ENCODE measurements at regions not wholly inside any gene's neighbourhood (a gene's known extent, or its start where the extent isn't known, plus 50 kb on each side); places are given as distances from the start of the nearest gene placed in this dataset.

GRCh38 chr18:52174220-52174619, 165.8 kb upstream of the DCC start (continued):
- no peak for TF ChIP-seq SRF (IDR thresholded peaks at IDR 0.05; ENCODE audit: low read depth, low read length)

- no peak overlapping the region for H2AK5ac ChIP-seq (ENCODE audit: low read depth, low read length)
- H2BK20ac ChIP-seq (ENCODE audit: low read length), result no peak overlapping the region
- no peak overlapping the region for H3K4me2 ChIP-seq (ENCODE audit: insufficient read depth in 1 of 2, low read depth in 2 of 2, low read length in 2 of 2)
- WGBS, 2 experiments (ENCODE audit: extremely low coverage in 1 of 2, insufficient coverage in 1 of 2, insufficient read length in 1 of 2, insufficient replicate concordance in 2 of 2, low coverage in 1 of 2, low lambda C conversion rate in 2 of 2, missing lambda C conversion rate in 1 of 2), result 93% methylated on average over 1 of the region's 1 CpG; no CpG with 5 or more reads in 1 of the 2 experiments
- POLR2A ChIA-PET (ENCODE audit: partially characterized antibody), result no interaction called here
- no peaks in the 10 kb centered on the region for H4K20me1 ChIP-seq (replicated peaks in 1 of 2; ENCODE audit: control insufficient read depth in 1 of 2, insufficient read depth in 2 of 2, low read length in 2 of 2)
- no peak overlapping the region for H2BK12ac ChIP-seq (ENCODE audit: low read depth, low read length)
- H3K23ac ChIP-seq (ENCODE audit: insufficient read length), result no peak overlapping the region
- H3K36me3 ChIP-seq (ENCODE audit: control insufficient read depth in 2 of 4, insufficient read depth in 4 of 4, low read length in 3 of 4), result no peaks in the 10 kb centered on the region
- H4K91ac ChIP-seq (replicated peaks; ENCODE audit: insufficient read length, low read length), result no peak overlapping the region
- H3K9ac ChIP-seq (replicated peaks in 1 of 4; ENCODE audit: extremely low read depth in 1 of 4, low read depth in 3 of 4, low read length in 3 of 4), result no peak overlapping the region
- no peak overlapping the region for H3K4ac ChIP-seq (replicated peaks; ENCODE audit: insufficient read length, low read depth, low read length)
- H3K56ac ChIP-seq (replicated peaks; ENCODE audit: insufficient read length, low read depth, low read length), result no peak overlapping the region
- no peaks in the 10 kb centered on the region for H3K4me1 ChIP-seq (replicated peaks in 1 of 4; ENCODE audit: control insufficient read depth in 3 of 4, insufficient read depth in 4 of 4, low read length in 3 of 4)
- CTCF ChIA-PET (ENCODE audit: partially characterized antibody), result no interaction called here
- H3K79me2 ChIP-seq (ENCODE audit: control insufficient read depth in 1 of 2, insufficient read depth in 2 of 2, low read length in 2 of 2), result no peaks in the 10 kb centered on the region
- no peak overlapping the region for H2BK120ac ChIP-seq (replicated peaks; ENCODE audit: low read depth, low read length)
- no peak overlapping the region for H3K14ac ChIP-seq (ENCODE audit: insufficient read length)
- no peak for TF ChIP-seq BRCA1 (IDR thresholded peaks at IDR 0.05; ENCODE audit: low read depth, low read length)
- no peak for TF ChIP-seq CHD1 (IDR thresholded peaks at IDR 0.05; ENCODE audit: low read depth, low read length)
- FAIRE-seq (no peak), DNase-seq (ENCODE audit: low read depth in 1 of 2, low spot score in 2 of 2) (no peak)
- no peaks in the 10 kb centered on the region for H3K9me3 ChIP-seq (ENCODE audit: insufficient read depth in 2 of 2, low read depth in 1 of 2, low read length in 1 of 2)
- no peak overlapping the region for H2BK5ac ChIP-seq (ENCODE audit: low read depth, low read length)
- no peak overlapping the region for H3K27ac ChIP-seq (ENCODE audit: low read depth, low read length)
- H3K79me1 ChIP-seq (ENCODE audit: low read depth, low read length), result no peaks in the 10 kb centered on the region
- no peak overlapping the region for H3K18ac ChIP-seq (ENCODE audit: extremely low read depth, low read length)
- no peak overlapping the region for H3K4me3 ChIP-seq (ENCODE audit: extremely low read depth in 1 of 4, insufficient read depth in 2 of 4, low read depth in 3 of 4, low read length in 4 of 4)
- no peak overlapping the region for H4K8ac ChIP-seq (ENCODE audit: extremely low read depth, insufficient read depth, low read length)
- H2AFZ ChIP-seq (ENCODE audit: low read length), result no peak overlapping the region
- H3K27me3 ChIP-seq (replicated peaks in 1 of 4; ENCODE audit: control insufficient read depth in 3 of 4, extremely low read depth in 1 of 4, insufficient read depth in 3 of 4, low read length in 3 of 4), result no peaks in the 10 kb centered on the region
- no peaks in the 10 kb centered on the region for H3K23me2 ChIP-seq (ENCODE audit: low read depth, low read length)
- H4K5ac ChIP-seq (ENCODE audit: insufficient read length, low read depth, low read length), result no peak overlapping the region
- H2BK15ac ChIP-seq (ENCODE audit: low read length), result no peak overlapping the region
These were observed 164.6 kb upstream of the DCC start for GRCh38 chr18:52175406-52175805.
